M059J (cell line): ENCODE measurements at regions not wholly inside any gene's neighbourhood (a gene's known extent, or its start where the extent isn't known, plus 50 kb on each side); places are given as distances from the start of the nearest gene placed in this dataset.

Experiments
- DNase-seq: peaks from one replicate; pipeline ENCODE4 v3.0.0-alpha.2; 2012; ENCODE audit warnings: low read depth

- no peak for DNase-seq
Measured at GRCh38 chr4:44817930-44818329, 91.6 kb upstream of the GNPDA2 start.

- DNase-seq = no peak
Measured at GRCh38 chr4:44806071-44806470, 79.7 kb upstream of the GNPDA2 start.

- DNase-seq = no peak
Measured at GRCh38 chr4:44804301-44804700, 77.9 kb upstream of the GNPDA2 start.

- no peak for DNase-seq
Measured at GRCh38 chr4:44801384-44801783, 75.0 kb upstream of the GNPDA2 start.

- no peak for DNase-seq
Measured at GRCh38 chr4:44791831-44792230, 65.5 kb upstream of the GNPDA2 start.

GRCh38 chr4:44777115-44777514, 50.8 kb upstream of the GNPDA2 start:
- DNase-seq = no peak
